C4-2B (cell line): ENCODE measurements at regions not wholly inside any gene's neighbourhood (a gene's known extent, or its start where the extent isn't known, plus 50 kb on each side); places are given as distances from the start of the nearest gene placed in this dataset.

Experiments
- CTCF ChIP-seq: fragments of 450-650 bp; conservative IDR thresholded peaks from 2 replicates; pipeline ENCODE4 v1.5.1; 2017; ENCODE audit warnings: mild to moderate bottlenecking
- ZFX ChIP-seq: fragments of 450-650 bp; IDR thresholded peaks from 2 replicates; pipeline ENCODE4 v1.6.1; 2017

- TF ChIP-seq CTCF, result no peak; the same call in 1 of the 2 replicates
- no peak for TF ChIP-seq ZFX
These were observed 908.4 kb upstream of the NOVA1 start for GRCh38 chr14:27506272-27506671.
